K562 (cell line): ENCODE measurements at regions not wholly inside any gene's neighbourhood (a gene's known extent, or its start where the extent isn't known, plus 50 kb on each side); places are given as distances from the start of the nearest gene placed in this dataset.

Experiments used
- ATAC-seq: fragments of 200-7000 bp; cut with Tn5 transposase; 3 replicates; pipeline ENCODE4 v1.9.1; 2020; ENCODE audit warnings: moderate library complexity
- BruUV-seq: library from RNA; stranded (reverse); fragments of 400-500 nt; replicated peaks from 2 replicates; lab custom pipeline; 2021; lab: Mats Ljungman, UMichigan
- CTCF ChIA-PET: fragments of 300-600 bp; formaldehyde crosslinking; extraction: SDS; loops from one replicate; lab custom pipeline; 2021; ENCODE audit warnings: low intra/inter-chr PET ratio; lab: Yijun Ruan, JAX
- POLR2A ChIA-PET: fragments of 300-600, 350-650 bp; sonication (Branson Sonifier 250); formaldehyde crosslinking; extraction: SDS; loops from one replicate; lab custom pipeline; 2021; ENCODE audit warnings: antibody characterized with exemption, inconsistent platforms; lab: Yijun Ruan, JAX
- DNase-seq, 4 experiments: peaks; one replicate each; pipeline versions ENCODE4 v3.0.0 to v3.0.0-alpha.2; 2011 to 2018; ENCODE audit warnings: low spot score in 3 of 4, mixed read lengths in 3 of 4; ENCODE audit errors: extremely low read depth in 1 of 4
- FAIRE-seq: peaks from 2 replicates; lab custom pipeline; 2011; peaks lifted over from hg19 to GRCh38; lab: Jason Lieb, UNC
- H2AFZ ChIP-seq: 2 replicates; pipeline ENCODE4 v1.6.0; 2011; ENCODE audit warnings: low read depth, low read length, control low read depth, inconsistent platforms
- H3K27ac ChIP-seq: fragments of 200-600 bp; 3 replicates; pipeline ENCODE4 v1.8.0; 2011; ENCODE audit warnings: low read depth, mild to moderate bottlenecking, control low read depth, inconsistent platforms, low read length, moderate library complexity, mixed read lengths; ENCODE audit errors: extremely low read depth
- H3K27me3 ChIP-seq, 2 experiments: fragments of 300-600 bp in 1 of 2; 2 replicates in 1 of 2; 3 replicates in 1 of 2; pipeline versions ENCODE4 v1.6.0 to v1.8.0; 2011; ENCODE audit warnings: inconsistent platforms in 2 of 2, low read length in 2 of 2, mild to moderate bottlenecking in 1 of 2, mixed read lengths in 1 of 2, moderate library complexity in 1 of 2; ENCODE audit not compliant: control insufficient read depth in 2 of 2, insufficient read depth in 2 of 2
- H3K36me3 ChIP-seq: fragments of 300-600 bp; 3 replicates; pipeline ENCODE4 v1.8.0; 2011; ENCODE audit warnings: mild to moderate bottlenecking, low read length, inconsistent platforms; ENCODE audit not compliant: control insufficient read depth, insufficient read depth
- H3K4me1 ChIP-seq, 2 experiments: fragments of 200-600 bp in 1 of 2; replicated peaks in 1 of 2; 2 replicates in 1 of 2; 3 replicates in 1 of 2; pipeline versions ENCODE4 v1.5.1 to v1.8.0; 2011; ENCODE audit warnings: inconsistent platforms in 2 of 2, low read length in 2 of 2, mild to moderate bottlenecking in 1 of 2, mixed read lengths in 1 of 2, moderate library complexity in 1 of 2; ENCODE audit not compliant: control insufficient read depth in 2 of 2, insufficient read depth in 2 of 2
- H3K4me2 ChIP-seq: 2 replicates; pipeline ENCODE4 v1.6.1; 2011; ENCODE audit warnings: low read length, control low read depth, inconsistent platforms, mixed read lengths; ENCODE audit not compliant: insufficient read depth
- H3K4me3 ChIP-seq: fragments of 200-600 bp; sonication (generic), shearing (Covaris generic); 2 replicates; pipeline ENCODE4 v1.5.1; 2016; ENCODE audit warnings: control low read depth, inconsistent platforms
- H3K79me2 ChIP-seq: fragments of 200-600 bp; 3 replicates; pipeline ENCODE4 v1.8.0; 2011; ENCODE audit warnings: low read length, inconsistent platforms; ENCODE audit not compliant: control insufficient read depth, insufficient read depth
- H3K9ac ChIP-seq, 2 experiments: 2 replicates each; pipeline versions ENCODE4 v1.6.0 to v1.6.1; 2011; ENCODE audit warnings: low read depth in 2 of 2, low read length in 2 of 2, control low read depth in 1 of 2, inconsistent platforms in 1 of 2, mild to moderate bottlenecking in 1 of 2, mixed read lengths in 1 of 2; ENCODE audit not compliant: insufficient read depth in 1 of 2
- H3K9me1 ChIP-seq: one replicate; pipeline ENCODE4 v1.6.0; 2011; ENCODE audit warnings: inconsistent platforms, mild to moderate bottlenecking, low read length, moderate library complexity; ENCODE audit not compliant: control insufficient read depth, insufficient read depth
- H3K9me3 ChIP-seq: replicated peaks from 2 replicates; pipeline ENCODE4 v1.5.1; 2011; ENCODE audit warnings: low read depth, low read length, inconsistent platforms; ENCODE audit not compliant: control insufficient read depth, insufficient read depth
- H4K20me1 ChIP-seq: replicated peaks from 2 replicates; pipeline ENCODE4 v1.6.1; 2011; ENCODE audit warnings: low read length, inconsistent platforms, mixed read lengths; ENCODE audit not compliant: control insufficient read depth, insufficient read depth
- CC2D1A ChIP-seq: fragments of 450-650 bp; IDR thresholded peaks from 2 replicates; pipeline ENCODE4 v1.6.1; 2017; ENCODE audit warnings: mild to moderate bottlenecking
- ETS2 ChIP-seq: IDR thresholded peaks from 2 replicates; pipeline ENCODE4 v1.6.1; 2016; ENCODE audit warnings: borderline replicate concordance, missing genetic modification characterization, mild to moderate bottlenecking, moderate library complexity, missing compliant biosample characterization; ENCODE audit not compliant: poor library complexity, severe bottlenecking
- FOXP1 ChIP-seq: sonication (generic); formaldehyde crosslinking; IDR thresholded peaks from 2 replicates; pipeline ENCODE4 v1.8.0; 2022; ENCODE audit warnings: mild to moderate bottlenecking, missing genetic modification reagents
- HMG20B ChIP-seq: fragments of 250-450 bp; sonication (Bioruptor Pico); IDR thresholded peaks from 2 replicates; pipeline ENCODE4 v1.5.0; 2021; ENCODE audit warnings: mild to moderate bottlenecking
- MTF1 ChIP-seq: fragments of 250-450 bp; sonication (Bioruptor Pico); IDR thresholded peaks from 2 replicates; pipeline ENCODE4 v1.9.0; 2021; ENCODE audit warnings: moderate library complexity, mild to moderate bottlenecking, inconsistent platforms, borderline replicate concordance
- ZEB2 ChIP-seq: fragments of 450-650 bp; IDR thresholded peaks from 2 replicates; pipeline ENCODE4 v1.6.1; 2016
- ZNF551 ChIP-seq: fragments of 250-450 bp; sonication (Bioruptor Pico); IDR thresholded peaks from 2 replicates; pipeline ENCODE4 v1.5.0; 2021; ENCODE audit warnings: mild to moderate bottlenecking, moderate library complexity
- ZNF699 ChIP-seq: fragments of 250-450 bp; sonication (Bioruptor Pico); IDR thresholded peaks from 2 replicates; pipeline ENCODE4 v1.8.0; 2021; ENCODE audit warnings: mild to moderate bottlenecking, moderate library complexity; ENCODE audit not compliant: insufficient replicate concordance
- WGBS: fragments of 100-300 bp; shearing (Covaris generic); methylation state at CpG from one replicate; pipeline ENCODE4 v1.1.6; 2016; ENCODE audit warnings: low coverage, mixed read lengths; ENCODE audit not compliant: insufficient coverage; ENCODE audit errors: missing lambda C conversion rate; 5-methylcytosine and 5-hydroxymethylcytosine counted together
- in situ Hi-C: fragments of 300-500 bp; cut with MboI; formaldehyde crosslinking; loops from 4 replicates; pipeline ENCODE4 v1.15.0; 2018; ENCODE audit warnings: inconsistent platforms, mixed read lengths
- intact Hi-C: fragments of 100-400 bp; cut with micrococcal nuclease; formaldehyde crosslinking; loops from 2 replicates; pipeline ENCODE4 v1.14.2; 2022
- TF ChIP-seq, protein P1 (sequence below), 2 experiments: IDR thresholded peaks; 2 replicates each; pipeline ENCODE4 v1.6.1; 2011; ENCODE audit warnings: borderline replicate concordance in 1 of 2, control low read depth in 1 of 2, low read depth in 1 of 2, low read length in 1 of 2, mild to moderate bottlenecking in 1 of 2, mixed read lengths in 1 of 2, moderate library complexity in 1 of 2; ENCODE audit not compliant: insufficient read depth in 1 of 2, insufficient read length in 1 of 2, poor library complexity in 1 of 2, severe bottlenecking in 1 of 2; ENCODE audit errors: extremely low read depth in 1 of 2
- TF ChIP-seq, protein P2 (sequence below): fragments of 450-650 bp; IDR thresholded peaks from 2 replicates; pipeline ENCODE4 v1.6.1; 2016; ENCODE audit warnings: missing biosample characterization, missing genetic modification characterization

DNA sequence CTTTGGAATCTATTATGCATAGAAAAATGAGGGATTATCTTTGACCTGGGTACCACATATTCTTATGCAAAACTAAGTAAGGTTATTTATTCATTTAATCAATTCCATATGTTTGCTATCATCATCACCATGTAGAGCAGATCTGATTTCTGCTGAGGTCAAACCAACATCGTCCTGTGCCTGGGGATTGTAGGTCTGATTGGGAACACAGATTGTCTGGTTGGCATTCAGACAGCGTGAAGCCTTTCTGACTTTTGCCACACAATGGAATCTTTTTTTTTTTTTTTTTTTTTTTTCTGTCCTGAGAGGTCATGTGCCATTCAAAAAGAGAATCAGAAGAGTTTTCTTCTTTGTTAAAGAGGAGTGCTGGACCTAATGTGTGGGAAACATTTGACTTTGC, 142.9 kb downstream of the RAB11FIP2 start (continued):
- TF ChIP-seq ZNF551 (CRISPR knock-in tag) = no peak
- no peak for TF ChIP-seq ETS2 (tag)
- TF ChIP-seq HMG20B = no peak

DNA sequence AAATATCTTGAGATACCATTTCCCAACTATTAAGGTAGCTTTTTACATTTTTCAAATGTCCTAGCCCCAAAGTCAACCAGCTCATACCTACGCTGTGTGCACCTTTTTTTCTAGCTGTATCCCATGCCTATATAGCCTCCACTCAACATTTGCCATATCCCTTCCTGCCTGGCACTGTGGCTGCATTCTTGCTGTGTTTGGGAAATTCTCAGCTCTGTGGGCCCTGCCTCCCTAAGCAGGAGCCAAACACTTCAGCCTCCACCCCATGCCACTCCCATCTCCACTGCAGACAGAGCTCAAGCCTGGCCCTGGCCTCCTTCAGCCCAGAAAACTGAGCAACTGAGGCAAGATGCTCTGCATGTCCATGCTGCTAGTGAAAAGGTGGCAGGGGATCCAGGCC, 141.3 kb downstream of the RAB11FIP2 start:
- ChIA-PET CTCF (no interaction called here), POLR2A (interaction anchor here (1.1 kb wide), 1 partner anchor 10 kb away, joined by 3 read pairs; no protein-coding TSS in a partner anchor)
- Histone ChIP-seq H2AFZ (no peak overlapping the region), H3K27me3 (no peaks in the 10 kb centered on the region), H3K9me3 (no peaks in the 10 kb centered on the region), H4K20me1 (no peaks in the 10 kb centered on the region), H3K9ac (no peak overlapping the region), H3K4me2 (no peak overlapping the region), H3K4me3 (no peak overlapping the region), H3K27ac (no peak overlapping the region), H3K4me1 (no peaks in the 10 kb centered on the region), H3K36me3 (no peaks in the 10 kb centered on the region), H3K9me1 (no peaks in the 10 kb centered on the region), H3K79me2 (no peaks in the 10 kb centered on the region)
- in situ Hi-C loops = no loop called here
- intact Hi-C loops = no loop called here
- DNase-seq (no peak), FAIRE-seq (no peak), ATAC-seq (no peak)
- BruUV-seq = no TSS peak
- TF ChIP-seq ZEB2 (no peak), FOXP1 (CRISPR knock-in tag) (no peak), ZNF699 (no peak), CC2D1A (no peak), MTF1 (CRISPR knock-in tag) (no peak)
- TF ChIP-seq, protein P1, sequence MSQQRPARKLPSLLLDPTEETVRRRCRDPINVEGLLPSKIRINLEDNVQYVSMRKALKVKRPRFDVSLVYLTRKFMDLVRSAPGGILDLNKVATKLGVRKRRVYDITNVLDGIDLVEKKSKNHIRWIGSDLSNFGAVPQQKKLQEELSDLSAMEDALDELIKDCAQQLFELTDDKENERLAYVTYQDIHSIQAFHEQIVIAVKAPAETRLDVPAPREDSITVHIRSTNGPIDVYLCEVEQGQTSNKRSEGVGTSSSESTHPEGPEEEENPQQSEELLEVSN (IDR thresholded peaks at IDR 0.05; ENCODE audit: borderline replicate concordance in 1 of 2, extremely low read depth in 1 of 2, insufficient read depth in 1 of 2, insufficient read length in 1 of 2, low read depth in 1 of 2, low read length in 1 of 2, poor library complexity in 1 of 2, severe bottlenecking in 1 of 2) = no peak
- TF ChIP-seq, protein P2, sequence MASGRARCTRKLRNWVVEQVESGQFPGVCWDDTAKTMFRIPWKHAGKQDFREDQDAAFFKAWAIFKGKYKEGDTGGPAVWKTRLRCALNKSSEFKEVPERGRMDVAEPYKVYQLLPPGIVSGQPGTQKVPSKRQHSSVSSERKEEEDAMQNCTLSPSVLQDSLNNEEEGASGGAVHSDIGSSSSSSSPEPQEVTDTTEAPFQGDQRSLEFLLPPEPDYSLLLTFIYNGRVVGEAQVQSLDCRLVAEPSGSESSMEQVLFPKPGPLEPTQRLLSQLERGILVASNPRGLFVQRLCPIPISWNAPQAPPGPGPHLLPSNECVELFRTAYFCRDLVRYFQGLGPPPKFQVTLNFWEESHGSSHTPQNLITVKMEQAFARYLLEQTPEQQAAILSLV = no peak
- WGBS = 0% methylated on average over 1 of the region's 1 CpG
